Mammary epithelial cell (primary cell): ENCODE measurements at regions not wholly inside any gene's neighbourhood (a gene's known extent, or its start where the extent isn't known, plus 50 kb on each side); places are given as distances from the start of the nearest gene placed in this dataset.

Source experiments
- EZH2 ChIP-seq: IDR thresholded peaks from 2 replicates; pipeline ENCODE4 v1.6.1; 2012; ENCODE audit warnings: low read length, inconsistent platforms, borderline replicate concordance
- TF ChIP-seq, protein P1 (sequence below), 2 donors: IDR thresholded peaks in 1 of 2; conservative IDR thresholded peaks in 1 of 2; 2 replicates each; pipeline ENCODE4 v1.5.1; 2011 to 2012; ENCODE audit warnings: inconsistent platforms in 2 of 2, low read length in 2 of 2, mild to moderate bottlenecking in 2 of 2, control low read depth in 1 of 2, low read depth in 1 of 2; ENCODE audit not compliant: insufficient read depth in 1 of 2; ENCODE audit errors: extremely low read depth in 1 of 2

DNA sequence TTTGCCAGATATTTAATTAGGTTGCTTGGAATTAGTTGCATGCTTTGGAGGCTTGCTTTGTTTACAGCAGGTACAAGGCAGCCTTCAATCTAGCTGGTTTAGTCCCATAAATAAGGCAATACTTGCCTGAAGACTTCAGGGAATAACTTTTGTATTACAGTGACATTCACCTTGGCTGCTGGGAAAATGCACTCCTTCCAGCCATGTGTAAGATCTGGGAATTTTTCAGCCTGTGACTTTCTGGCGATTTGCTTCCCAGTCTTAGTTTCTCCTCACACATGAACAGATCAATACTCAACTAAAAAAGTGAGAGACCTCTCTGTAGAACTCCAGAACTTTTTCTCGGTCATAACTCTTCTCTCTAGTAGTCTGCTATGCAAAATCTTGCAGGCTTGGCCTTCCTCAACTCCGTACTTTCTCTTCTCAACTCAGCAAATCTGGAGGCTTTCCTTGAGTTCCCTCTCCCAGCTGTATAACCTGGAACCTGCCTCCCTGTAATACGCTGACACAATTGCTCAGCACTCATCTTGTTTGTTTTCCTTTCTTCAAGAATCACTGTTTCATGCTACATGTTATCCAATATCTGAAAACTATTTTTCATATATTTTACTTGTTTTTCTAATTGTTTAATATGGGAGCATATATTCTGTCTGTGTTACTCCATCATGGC, 173.0 kb downstream of the MSX2 start:
- TF ChIP-seq, protein P1, sequence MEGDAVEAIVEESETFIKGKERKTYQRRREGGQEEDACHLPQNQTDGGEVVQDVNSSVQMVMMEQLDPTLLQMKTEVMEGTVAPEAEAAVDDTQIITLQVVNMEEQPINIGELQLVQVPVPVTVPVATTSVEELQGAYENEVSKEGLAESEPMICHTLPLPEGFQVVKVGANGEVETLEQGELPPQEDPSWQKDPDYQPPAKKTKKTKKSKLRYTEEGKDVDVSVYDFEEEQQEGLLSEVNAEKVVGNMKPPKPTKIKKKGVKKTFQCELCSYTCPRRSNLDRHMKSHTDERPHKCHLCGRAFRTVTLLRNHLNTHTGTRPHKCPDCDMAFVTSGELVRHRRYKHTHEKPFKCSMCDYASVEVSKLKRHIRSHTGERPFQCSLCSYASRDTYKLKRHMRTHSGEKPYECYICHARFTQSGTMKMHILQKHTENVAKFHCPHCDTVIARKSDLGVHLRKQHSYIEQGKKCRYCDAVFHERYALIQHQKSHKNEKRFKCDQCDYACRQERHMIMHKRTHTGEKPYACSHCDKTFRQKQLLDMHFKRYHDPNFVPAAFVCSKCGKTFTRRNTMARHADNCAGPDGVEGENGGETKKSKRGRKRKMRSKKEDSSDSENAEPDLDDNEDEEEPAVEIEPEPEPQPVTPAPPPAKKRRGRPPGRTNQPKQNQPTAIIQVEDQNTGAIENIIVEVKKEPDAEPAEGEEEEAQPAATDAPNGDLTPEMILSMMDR (conservative IDR thresholded peaks at IDR 0.05 in 1 of 2, IDR thresholded peaks at IDR 0.05 in 1 of 2; ENCODE audit: extremely low read depth in 1 of 2, insufficient read depth in 1 of 2, low read depth in 1 of 2, low read length in 2 of 2) = no peak
- no peak for TF ChIP-seq EZH2
